ENCODE measurements at regions not wholly inside any gene's neighbourhood (a gene's known extent, or its start where the extent isn't known, plus 50 kb on each side); places are given as distances from the start of the nearest gene placed in this dataset.

- Histone ChIP-seq H3K4me1 (ENCODE audit: control insufficient read depth, insufficient read depth, low read length) (no peaks in the 10 kb centered on the region), H2BK15ac (ENCODE audit: low read depth, low read length) (no peak overlapping the region), H4K5ac (ENCODE audit: low read depth, low read length) (no peak overlapping the region), H3K27me3 (ENCODE audit: control insufficient read depth, insufficient read depth, low read length) (no peaks in the 10 kb centered on the region), H3K18ac (ENCODE audit: low read depth, low read length) (no peak overlapping the region), H2AK5ac (ENCODE audit: low read depth, low read length) (no peak overlapping the region), H4K20me1 (ENCODE audit: insufficient read depth, low read length) (no peaks in the 10 kb centered on the region), H3K23ac (ENCODE audit: low read depth, low read length) (no peak overlapping the region), H3K9me3 (ENCODE audit: control insufficient read depth, insufficient read depth, low read length) (no peaks in the 10 kb centered on the region), H4K91ac (ENCODE audit: insufficient read depth, low read depth, low read length) (no peak overlapping the region), H2AFZ (replicated peaks; ENCODE audit: low read length, poor library complexity) (no peak overlapping the region), H3K9ac (ENCODE audit: low read depth, low read length) (no peak overlapping the region), H2BK120ac (ENCODE audit: low read depth, low read length) (no peak overlapping the region), H3K79me1 (ENCODE audit: low read depth in 1 of 2, low read length in 2 of 2) (no peaks in the 10 kb centered on the region), H4K8ac (ENCODE audit: low read depth in 2 of 2, low read length in 2 of 2) (no peak overlapping the region), H3K14ac (replicated peaks; ENCODE audit: low read depth, low read length) (no peak overlapping the region), H3K9me1 (ENCODE audit: insufficient read depth, low read length) (no peaks in the 10 kb centered on the region), H2BK20ac (ENCODE audit: low read depth, low read length) (no peak overlapping the region), H2BK5ac (ENCODE audit: low read depth, low read length, poor library complexity, severe bottlenecking) (no peak overlapping the region), H3K4me2 (ENCODE audit: low read depth, low read length) (no peak overlapping the region), H3K56ac (ENCODE audit: extremely low read depth, insufficient read depth, low read length) (no peak overlapping the region), H3K4ac (ENCODE audit: low read depth, low read length) (no peak overlapping the region), H3K4me3 (ENCODE audit: insufficient read depth, low read depth, low read length) (no peak overlapping the region), H3K27ac (ENCODE audit: insufficient read depth, low read length) (no peak overlapping the region), H2AK9ac (replicated peaks; ENCODE audit: low read depth, low read length, poor library complexity) (no peak overlapping the region), H3K36me3 (ENCODE audit: control insufficient read depth, insufficient read depth, low read length) (no peaks in the 10 kb centered on the region)
- intact Hi-C loops (cut with micrococcal nuclease) = no loop called here
- DNase-seq = no peak
- ChIA-PET CTCF (no interaction called here), POLR2A (ENCODE audit: unreplicated experiment) (no interaction called here)
- ATAC-seq (ENCODE audit: low read depth) = no peak
- WGBS, 2 experiments (ENCODE audit: extremely low coverage in 2 of 2, insufficient read length in 1 of 2) = no CpG with 5 or more reads among the region's 2 CpGs
- BruUV-seq (replicated peaks) = no TSS peak
- no peak for TF ChIP-seq RFX5 (IDR thresholded peaks at IDR 0.05; ENCODE audit: low read depth, low read length)
- no peak for TF ChIP-seq NFE2L2 (IDR thresholded peaks at IDR 0.05; ENCODE audit: low read depth, low read length)
- no peak for TF ChIP-seq MAZ (IDR thresholded peaks at IDR 0.05; ENCODE audit: borderline replicate concordance, low read depth, low read length)
- TF ChIP-seq POLR2A (IDR thresholded peaks at IDR 0.05; ENCODE audit: low read depth, low read length) = no peak
- TF ChIP-seq FOS (IDR thresholded peaks at IDR 0.05; ENCODE audit: low read depth, low read length) = no peak
- no peak for TF ChIP-seq CEBPB (IDR thresholded peaks at IDR 0.05; ENCODE audit: low read depth, low read length)
- no peak for TF ChIP-seq CTCF (conservative IDR thresholded peaks at IDR 0.05; ENCODE audit: low read depth, low read length)
- TF ChIP-seq CHD1 (IDR thresholded peaks at IDR 0.05; ENCODE audit: low read depth, low read length) = no peak
- TF ChIP-seq BHLHE40 (IDR thresholded peaks at IDR 0.05; ENCODE audit: low read depth, low read length) = no peak
- TF ChIP-seq MXI1 (IDR thresholded peaks at IDR 0.05; ENCODE audit: borderline replicate concordance, low read depth, low read length) = no peak
- no peak for TF ChIP-seq SMC3 (IDR thresholded peaks at IDR 0.05; ENCODE audit: low read depth, low read length)
- no peak for TF ChIP-seq ELK1 (IDR thresholded peaks at IDR 0.05; ENCODE audit: borderline replicate concordance, low read depth, low read length)
- TF ChIP-seq MAFK (IDR thresholded peaks at IDR 0.05; ENCODE audit: low read depth, low read length) = no peak
- TF ChIP-seq USF2 (IDR thresholded peaks at IDR 0.05; ENCODE audit: low read depth, low read length) = no peak
- in situ Hi-C loops (cut with MboI; ENCODE audit: low sequenced_read_pairs) = no loop called here
- dilution Hi-C loops (cut with HindIII; ENCODE audit: low sequenced_read_pairs, unreplicated experiment) = no loop called here
Measured at GRCh38 chr12:13891902-13892301, 89.5 kb downstream of the GRIN2B start.

Measured in IMR-90 (cell line).